Mesothelial cell of epicardium (in vitro differentiated cells): ENCODE measurements at regions not wholly inside any gene's neighbourhood (a gene's known extent, or its start where the extent isn't known, plus 50 kb on each side); places are given as distances from the start of the nearest gene placed in this dataset.

ENCODE experiments used
- DNase-seq, 2 experiments: peaks; one replicate each; pipeline ENCODE4 v3.0.0; 2021; ENCODE audit warnings: low spot score in 2 of 2; ENCODE audit not compliant: unreplicated experiment in 2 of 2
- H3K27ac Mint-ChIP-seq: 2 replicates; pipeline ENCODE4 v1.8.0; 2021; ENCODE audit warnings: mixed read lengths
- H3K27me3 Mint-ChIP-seq: 2 replicates; pipeline ENCODE4 v1.8.0; 2021; ENCODE audit warnings: low read depth, mixed read lengths
- H3K36me3 Mint-ChIP-seq: 2 replicates; pipeline ENCODE4 v1.8.0; 2021; ENCODE audit warnings: mixed read lengths
- H3K4me1 Mint-ChIP-seq: 2 replicates; pipeline ENCODE4 v1.8.0; 2021; ENCODE audit warnings: mixed read lengths
- H3K4me3 Mint-ChIP-seq: 2 replicates; pipeline ENCODE4 v1.8.0; 2021; ENCODE audit warnings: mild to moderate bottlenecking, moderate library complexity, mixed read lengths
- H3K9me3 Mint-ChIP-seq: 2 replicates; pipeline ENCODE4 v1.8.0; 2021; ENCODE audit warnings: mixed read lengths
- CTCF ChIP-seq: fragments of 200-600 bp; sonication (generic); IDR thresholded peaks from one replicate; pipeline ENCODE4 v1.5.0; 2021; ENCODE audit warnings: antibody characterized with exemption; ENCODE audit not compliant: unreplicated experiment

DNA sequence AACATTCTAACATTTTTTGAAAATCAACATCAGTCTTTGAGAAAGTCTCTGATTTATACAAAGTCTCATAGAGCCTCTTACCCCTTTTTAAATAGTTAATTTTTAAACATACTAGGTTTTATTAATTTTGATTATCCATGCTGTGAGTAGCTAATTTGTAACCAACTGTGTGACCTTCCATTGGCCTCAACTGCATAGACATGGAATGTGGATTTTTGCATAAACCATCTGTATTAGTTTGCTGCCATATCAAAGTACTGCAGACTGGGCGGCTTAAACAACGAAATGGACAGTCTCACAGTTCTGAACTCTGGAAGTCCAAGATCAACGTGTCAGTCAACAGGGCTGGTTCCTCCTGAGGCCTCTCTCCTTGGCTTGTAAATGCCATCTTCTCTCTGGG is 89.2 kb upstream of the AJAP1 start:
- H3K27ac Mint-ChIP-seq: no peak overlapping the region
- H3K9me3 Mint-ChIP-seq: no peaks in the 10 kb centered on the region
- no peak for DNase-seq
- H3K4me3 Mint-ChIP-seq: no peak overlapping the region
- H3K4me1 Mint-ChIP-seq: no peaks in the 10 kb centered on the region
- no peaks in the 10 kb centered on the region for H3K36me3 Mint-ChIP-seq
- TF ChIP-seq CTCF: no peak
- peaks cover 43% of the 10 kb centered on the region for H3K27me3 Mint-ChIP-seq

- TF ChIP-seq CTCF: no peak
- no peaks in the 10 kb centered on the region for H3K4me1 Mint-ChIP-seq
- H3K36me3 Mint-ChIP-seq: no peaks in the 10 kb centered on the region
- no peaks in the 10 kb centered on the region for H3K9me3 Mint-ChIP-seq
- H3K27ac Mint-ChIP-seq: no peak overlapping the region
- H3K4me3 Mint-ChIP-seq: no peak overlapping the region
- no peak for DNase-seq
- peaks cover 38% of the 10 kb centered on the region for H3K27me3 Mint-ChIP-seq
Observed at GRCh38 chr1:4565801-4566449, 88.5 kb upstream of the AJAP1 start.

DNA sequence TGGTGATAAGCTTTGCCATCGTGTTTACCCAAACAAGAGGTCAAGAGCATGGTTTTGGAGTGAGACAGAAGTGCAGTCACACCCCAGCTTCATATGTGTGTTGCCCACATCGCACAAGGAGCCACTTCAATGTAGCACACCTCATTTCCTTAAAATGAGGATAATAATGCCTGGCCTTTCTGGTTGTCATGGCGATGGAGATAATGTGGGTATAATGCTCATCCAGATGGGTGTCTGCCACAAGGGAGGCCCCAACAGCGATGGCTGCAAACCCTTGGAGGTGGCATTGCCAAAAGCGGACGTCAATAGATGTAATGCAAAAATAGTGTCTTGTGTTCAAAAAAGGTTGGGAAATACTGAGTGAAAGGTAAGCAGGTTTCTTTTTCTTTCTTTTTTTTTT is 83.1 kb upstream of the AJAP1 start:
- Mint-ChIP-seq H3K27ac (no peak overlapping the region), H3K36me3 (no peaks in the 10 kb centered on the region), H3K9me3 (peaks cover 7% of the 10 kb centered on the region), H3K4me1 (no peaks in the 10 kb centered on the region), H3K27me3 (peaks cover 32% of the 10 kb centered on the region), H3K4me3 (no peak overlapping the region)
- DNase-seq: no peak
- TF ChIP-seq CTCF: no peak

GRCh38 chr1:4573526-4573925 is 80.9 kb upstream of the AJAP1 start:
- no peak for DNase-seq
- Mint-ChIP-seq H3K27me3 (peaks cover 16% of the 10 kb centered on the region), H3K9me3 (peaks cover 23% of the 10 kb centered on the region), H3K27ac (no peak overlapping the region), H3K4me1 (no peaks in the 10 kb centered on the region), H3K4me3 (no peak overlapping the region), H3K36me3 (no peaks in the 10 kb centered on the region)
- TF ChIP-seq CTCF: no peak

GRCh38 chr1:4581807-4582206 is 72.6 kb upstream of the AJAP1 start:
- peaks cover 50% of the 10 kb centered on the region for H3K27me3 Mint-ChIP-seq
- H3K4me1 Mint-ChIP-seq: no peaks in the 10 kb centered on the region
- no peak for DNase-seq
- H3K4me3 Mint-ChIP-seq: no peak overlapping the region
- TF ChIP-seq CTCF: no peak
- no peaks in the 10 kb centered on the region for H3K36me3 Mint-ChIP-seq
- no peak overlapping the region for H3K27ac Mint-ChIP-seq
- H3K9me3 Mint-ChIP-seq: peaks cover 14% of the 10 kb centered on the region

DNA sequence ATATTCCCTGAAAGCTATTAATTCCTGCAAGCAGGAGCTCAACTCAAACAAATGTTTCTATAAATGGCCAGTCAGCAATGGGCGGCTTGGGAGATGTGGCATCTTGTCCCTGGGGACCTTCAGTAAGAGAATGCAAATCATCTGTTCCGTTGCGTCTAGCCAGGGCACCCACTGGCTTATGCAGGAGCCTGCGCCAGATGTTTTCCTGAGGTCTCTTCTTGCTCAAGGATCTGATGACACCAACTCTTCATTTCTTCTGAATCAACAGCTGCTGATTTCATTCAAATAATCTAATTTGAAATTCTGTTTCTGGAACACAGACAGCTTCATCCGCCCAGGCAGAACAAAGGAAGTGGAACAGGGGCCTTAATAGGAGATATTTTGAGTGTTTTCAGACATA is 70.0 kb upstream of the AJAP1 start:
- Mint-ChIP-seq H3K4me1 (no peaks in the 10 kb centered on the region), H3K4me3 (no peak overlapping the region), H3K36me3 (no peaks in the 10 kb centered on the region), H3K9me3 (no peaks in the 10 kb centered on the region), H3K27me3 (peaks cover 60% of the 10 kb centered on the region), H3K27ac (no peak overlapping the region)
- DNase-seq: no peak
- TF ChIP-seq CTCF: no peak
